ENCODE measurements at regions not wholly inside any gene's neighbourhood (a gene's known extent, or its start where the extent isn't known, plus 50 kb on each side); places are given as distances from the start of the nearest gene placed in this dataset.
A peak's percentile ranks its signal among the peaks of the same experiment; 100 is the strongest.

GRCh38 chr4:153127760-153128494 lies 76.3 kb upstream of the TRIM2 start:
- Histone ChIP-seq H2BK15ac (ENCODE audit: low read depth, low read length) (no peak overlapping the region), H3K79me2 (ENCODE audit: insufficient read depth, low read length) (no peaks in the 10 kb centered on the region), H4K8ac (replicated peaks; ENCODE audit: insufficient read length, low read depth, low read length) (no peak overlapping the region), H3K23me2 (ENCODE audit: insufficient read length, low read depth, low read length, poor library complexity, severe bottlenecking) (no peaks in the 10 kb centered on the region), H3K9ac (ENCODE audit: extremely low read depth, insufficient read length, low read length) (no peak overlapping the region), H3K56ac (ENCODE audit: insufficient read length, low read depth, low read length) (no peak overlapping the region), H3K14ac (ENCODE audit: insufficient read depth, low read length) (no peak overlapping the region), H3K27ac (ENCODE audit: insufficient read length, low read depth, low read length) (no peak overlapping the region), H3K9me3 (ENCODE audit: control insufficient read depth, low read depth, low read length) (no peaks in the 10 kb centered on the region), H4K5ac (ENCODE audit: insufficient read length, low read depth, low read length) (no peak overlapping the region), H2BK12ac (ENCODE audit: insufficient read length, low read depth, low read length) (no peak overlapping the region), H3K27me3 (ENCODE audit: insufficient read depth, low read length) (no peaks in the 10 kb centered on the region), H3K18ac (ENCODE audit: insufficient read length, low read depth, low read length) (no peak overlapping the region), H3K4me1 (ENCODE audit: insufficient read depth, low read length) (no peaks in the 10 kb centered on the region), H2AFZ (ENCODE audit: low read length) (peak overlapping the region; percentile 98), H2BK120ac (ENCODE audit: low read depth, low read length, poor library complexity, severe bottlenecking) (no peak overlapping the region), H3T11ph (ENCODE audit: low read length) (no peak overlapping the region), H2BK5ac (ENCODE audit: insufficient read length, low read length) (no peak overlapping the region), H3K79me1 (ENCODE audit: insufficient read depth, low read depth, low read length, poor library complexity, severe bottlenecking) (no peaks in the 10 kb centered on the region), H2BK20ac (ENCODE audit: low read depth, low read length, poor library complexity, severe bottlenecking) (no peak overlapping the region), H4K91ac (ENCODE audit: insufficient read length, low read depth, low read length) (no peak overlapping the region), H3K4ac (ENCODE audit: low read depth, low read length) (no peak overlapping the region), H2AK5ac (ENCODE audit: insufficient read length, low read length) (no peak overlapping the region), H4K20me1 (ENCODE audit: control insufficient read depth, insufficient read depth, insufficient read length) (no peaks in the 10 kb centered on the region), H3K4me2 (ENCODE audit: insufficient read depth, insufficient read length, low read length) (peak overlapping the region; percentile 24), H3K23ac (ENCODE audit: insufficient read length, low read depth, low read length) (no peak overlapping the region)
- Mint-ChIP-seq H3K27ac (peak overlapping the region in 2 of 3 experiments; percentile 93 to 94; a peak in 5 of 7 replicates), H3K4me3 (peak overlapping the region; percentile 38 to 45; a peak in 3 of 5 replicates), H3K36me3 (ENCODE audit: insufficient read depth in 1 of 3, low read depth in 3 of 3) (peaks cover 0 to 6% (median 6%) of the 10 kb centered on the region in 3 experiments; a peak in 5 of 7 replicates), H3K27me3 (ENCODE audit: low read depth) (no peaks in the 10 kb centered on the region), H3K4me1 (peaks cover 20 to 23% of the 10 kb centered on the region in 2 experiments), H3K9me3 (peaks cover 11 to 14% of the 10 kb centered on the region in 2 experiments; a peak in 4 of 5 replicates)
- TF ChIP-seq CTCF (conservative IDR thresholded peaks at IDR 0.05): peak; percentile 90
- DNase-seq: peak; percentile 87
- no CpG with 5 or more reads among the region's 18 CpGs for WGBS (ENCODE audit: extremely low coverage, insufficient read length, low lambda C conversion rate)

Measured in H9 (cell line).